ENCODE measurements at regions not wholly inside any gene's neighbourhood (a gene's known extent, or its start where the extent isn't known, plus 50 kb on each side); places are given as distances from the start of the nearest gene placed in this dataset.

- Histone ChIP-seq H3K9me2 (no peaks in the 10 kb centered on the region), H3K27ac (ENCODE audit: low read depth in 2 of 2, low read length in 1 of 2) (no peak overlapping the region), H3K36me3 (replicated peaks in 1 of 2; ENCODE audit: control insufficient read depth in 1 of 2, insufficient read depth in 2 of 2, low read length in 1 of 2) (no peaks in the 10 kb centered on the region), H3K4me1 (ENCODE audit: control insufficient read depth in 1 of 2, insufficient read depth in 2 of 2, low read depth in 1 of 2, low read length in 1 of 2) (no peaks in the 10 kb centered on the region), H3K27me3 (ENCODE audit: insufficient read depth) (peaks cover 24% of the 10 kb centered on the region; the same call in 1 of the 2 replicates), H3F3A (replicated peaks; ENCODE audit: insufficient read depth) (no peaks in the 10 kb centered on the region), H2AFZ (ENCODE audit: low read depth) (no peak overlapping the region), H4K20me1 (ENCODE audit: insufficient read depth) (no peaks in the 10 kb centered on the region), H3K9me3 (no peaks in the 10 kb centered on the region), H3K79me2 (ENCODE audit: insufficient read depth) (no peaks in the 10 kb centered on the region), H3K9ac (no peak overlapping the region), H3K4me2 (no peak overlapping the region), H3K4me3 (ENCODE audit: low read depth in 2 of 2, low read length in 1 of 2) (no peak overlapping the region)
- TF ChIP-seq USF1 (IDR thresholded peaks at IDR 0.05; ENCODE audit: borderline replicate concordance, low read depth), result no peak
- TF ChIP-seq YY1 (IDR thresholded peaks at IDR 0.05; ENCODE audit: low read depth), result no peak
- no peak for TF ChIP-seq ELF1 (IDR thresholded peaks at IDR 0.05)
- no peak for TF ChIP-seq MAX (IDR thresholded peaks at IDR 0.05; ENCODE audit: low read depth)
- TF ChIP-seq RCOR1 (IDR thresholded peaks at IDR 0.05; ENCODE audit: low read length), result no peak
- no peak for TF ChIP-seq PBX3 (IDR thresholded peaks at IDR 0.05)
- no peak for TF ChIP-seq CTCF (IDR thresholded peaks at IDR 0.05)
- TF ChIP-seq SMC3 (IDR thresholded peaks at IDR 0.05; ENCODE audit: low read depth, low read length), result no peak
- TF ChIP-seq GABPA (IDR thresholded peaks at IDR 0.05; ENCODE audit: low read depth), result no peak
- TF ChIP-seq TAF1 (IDR thresholded peaks at IDR 0.05; ENCODE audit: borderline replicate concordance, low read depth, low read length), result no peak
- TF ChIP-seq NFIC (IDR thresholded peaks at IDR 0.05; ENCODE audit: borderline replicate concordance), result no peak
- no peak for TF ChIP-seq TCF12 (IDR thresholded peaks at IDR 0.05)
- no peak for TF ChIP-seq SIN3A (IDR thresholded peaks at IDR 0.05; ENCODE audit: borderline replicate concordance, low read depth, low read length)
- no peak for TF ChIP-seq ZBTB33 (IDR thresholded peaks at IDR 0.05; ENCODE audit: borderline replicate concordance, low read depth)
- TF ChIP-seq JUND (IDR thresholded peaks at IDR 0.05), result no peak
- TF ChIP-seq TEAD4 (IDR thresholded peaks at IDR 0.05; ENCODE audit: borderline replicate concordance, insufficient read depth), result no peak
- no peak for TF ChIP-seq POLR2AphosphoS5 (IDR thresholded peaks at IDR 0.05; ENCODE audit: low read depth, low read length)
- TF ChIP-seq GATA2 (CRISPR knock-in tag; IDR thresholded peaks at IDR 0.05), result no peak
- no peak for TF ChIP-seq RAD21 (IDR thresholded peaks at IDR 0.05; ENCODE audit: low read length)
- CTCF ChIA-PET, result no interaction called here
- DNase-seq, result no peak
- WGBS (ENCODE audit: low lambda C conversion rate), result 14% methylated on average over 3 of the region's 3 CpGs
- POLR2A ChIA-PET, result no interaction called here
These were observed 127.2 kb downstream of the ACKR3 start for GRCh38 chr2:236696834-236697233.
